COR-L47 (cell line): ENCODE measurements at regions not wholly inside any gene's neighbourhood (a gene's known extent, or its start where the extent isn't known, plus 50 kb on each side); places are given as distances from the start of the nearest gene placed in this dataset.
"Not testable (repeated sequence)": the region's sequence is repeated elsewhere in the genome, so short reads cannot be mapped to it uniquely, and the experiment has no call there.

Experiments used
- DNase-seq: peaks from one replicate; lab custom pipeline; 2025; lab: John Stamatoyannopoulos, UW

DNA sequence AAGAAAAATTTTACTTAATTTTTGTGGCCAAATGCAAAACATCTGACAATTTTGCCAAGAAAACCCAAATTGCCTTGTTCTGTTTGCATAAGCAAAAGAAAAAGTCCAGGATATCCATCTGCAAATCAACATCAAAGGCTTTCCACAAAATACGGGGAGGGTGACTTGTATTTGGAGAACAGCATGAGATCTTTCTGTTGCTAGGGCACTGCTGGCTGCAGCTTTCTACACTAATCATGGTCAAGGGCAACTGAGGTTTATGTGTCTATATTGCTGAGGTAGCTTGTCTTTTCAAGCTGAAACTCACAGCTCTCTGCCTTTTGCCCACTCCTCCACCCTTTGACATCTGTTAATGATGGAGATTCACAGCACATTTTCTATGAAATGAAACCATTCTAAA lies 389.1 kb downstream of the NKX6-1 start:
- no peak for DNase-seq

DNA sequence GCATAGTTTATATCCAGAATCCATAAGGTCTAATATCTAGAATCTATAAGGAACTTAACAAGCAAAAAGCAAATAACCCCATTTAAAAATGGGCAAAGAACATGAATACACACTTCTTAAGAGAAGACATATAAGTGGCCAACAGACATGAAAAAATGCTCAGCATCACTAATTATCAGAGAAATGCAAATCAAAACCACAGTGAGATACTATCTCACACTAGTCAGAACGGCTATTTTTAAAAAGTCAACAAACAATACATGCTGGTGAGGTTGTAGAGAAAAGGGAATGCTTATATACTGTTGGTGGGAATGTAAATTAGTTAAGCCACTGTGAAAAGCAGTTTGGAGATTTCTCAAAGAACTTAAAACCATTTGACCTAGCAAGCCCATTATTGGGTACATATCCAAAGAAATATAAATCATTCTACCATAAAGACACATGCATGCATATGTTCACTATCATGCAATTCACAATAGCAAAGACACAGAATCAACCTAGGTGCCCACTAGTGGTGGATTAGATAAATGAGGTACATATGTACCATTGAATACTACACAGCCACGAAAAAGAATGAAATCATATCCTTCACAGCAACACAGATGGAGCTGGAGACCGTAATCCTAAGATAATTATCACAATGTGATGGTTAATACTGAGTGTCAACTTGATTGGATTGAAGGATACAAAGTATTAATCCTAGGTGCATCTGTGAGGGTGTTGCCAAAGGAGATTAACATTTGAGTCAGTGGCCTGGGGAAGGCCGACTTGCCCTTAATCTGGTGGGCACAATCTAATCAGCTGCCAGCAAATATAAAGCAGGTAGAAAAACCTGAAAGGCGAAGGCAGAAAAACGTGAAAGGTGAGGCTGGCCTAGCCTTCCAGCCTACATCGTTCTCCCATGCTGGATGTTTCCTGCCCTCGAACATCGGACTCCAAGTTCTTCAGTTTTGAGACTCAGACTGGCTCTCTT lies 397.2 kb downstream of the NKX6-1 start:
- DNase-seq: not testable (repeated sequence)

- no peak for DNase-seq
Observed at GRCh38 chr4:84100071-84100470, 399.0 kb downstream of the NKX6-1 start.

DNA sequence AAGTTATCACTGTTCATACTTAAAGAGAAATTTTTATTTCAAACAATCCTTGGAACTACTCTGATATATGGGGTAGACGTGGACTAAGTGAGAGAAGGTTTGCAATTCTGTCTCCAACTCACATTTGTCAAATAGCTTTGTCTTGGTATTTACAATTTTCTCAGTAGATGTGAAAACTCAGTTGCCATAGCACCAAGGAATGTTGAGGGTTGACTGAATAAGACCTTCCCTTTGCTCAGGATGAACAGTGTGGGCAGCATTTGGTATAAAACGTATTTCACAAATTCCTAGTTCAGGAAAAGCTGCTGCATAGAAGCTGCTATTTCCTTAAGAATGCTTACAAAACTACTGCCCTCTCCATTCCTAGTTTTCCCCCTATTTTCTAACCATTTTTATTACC lies 399.5 kb downstream of the NKX6-1 start:
- no peak for DNase-seq

DNA sequence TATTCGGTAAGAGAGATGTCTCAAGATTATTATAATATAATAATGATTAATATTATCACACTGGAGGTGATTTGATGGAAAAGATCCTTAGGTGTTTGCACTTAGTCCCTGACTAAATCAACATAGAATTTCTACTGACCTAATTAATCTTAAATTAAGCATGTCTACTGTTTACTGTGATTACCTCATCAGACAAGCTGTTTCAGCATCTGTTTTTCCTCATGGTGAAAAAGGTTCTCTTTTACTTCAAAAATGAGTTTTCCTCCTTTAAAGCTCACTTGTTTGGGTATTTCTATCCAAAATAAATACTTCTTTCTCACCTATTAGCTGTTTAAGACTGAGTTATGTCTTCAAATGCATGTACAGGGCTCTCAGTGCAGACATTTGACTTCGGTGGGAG lies 407.8 kb downstream of the NKX6-1 start:
- no peak for DNase-seq

GRCh38 chr4:84089652-84090437 lies 409.2 kb downstream of the NKX6-1 start:
- DNase-seq: no peak

GRCh38 chr4:84085986-84086385 lies 413.1 kb downstream of the NKX6-1 start:
- DNase-seq: no peak

GRCh38 chr4:84070289-84070688 lies 428.8 kb downstream of the NKX6-1 start:
- DNase-seq: no peak

GRCh38 chr4:84063619-84064018 lies 435.5 kb downstream of the NKX6-1 start:
- DNase-seq: no peak

DNA sequence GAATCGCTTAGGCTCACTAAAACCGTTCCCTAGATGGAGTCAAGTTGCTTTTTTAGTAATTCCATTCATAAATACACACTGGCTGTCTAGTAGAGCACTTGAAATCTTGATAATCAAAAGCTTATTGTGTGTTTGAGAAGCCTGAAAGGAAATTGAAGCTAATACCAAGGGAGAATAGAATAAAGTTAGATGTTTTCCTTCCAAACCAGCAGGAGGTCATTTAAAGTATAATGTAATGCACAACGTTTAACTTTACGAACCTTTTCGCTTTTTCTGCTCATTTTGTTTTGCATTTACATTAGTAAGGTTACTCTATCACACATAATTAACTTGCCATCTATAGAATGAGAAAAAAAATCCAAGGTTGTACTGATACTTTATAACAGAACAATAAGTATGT lies 440.9 kb downstream of the NKX6-1 start:
- no peak for DNase-seq

DNA sequence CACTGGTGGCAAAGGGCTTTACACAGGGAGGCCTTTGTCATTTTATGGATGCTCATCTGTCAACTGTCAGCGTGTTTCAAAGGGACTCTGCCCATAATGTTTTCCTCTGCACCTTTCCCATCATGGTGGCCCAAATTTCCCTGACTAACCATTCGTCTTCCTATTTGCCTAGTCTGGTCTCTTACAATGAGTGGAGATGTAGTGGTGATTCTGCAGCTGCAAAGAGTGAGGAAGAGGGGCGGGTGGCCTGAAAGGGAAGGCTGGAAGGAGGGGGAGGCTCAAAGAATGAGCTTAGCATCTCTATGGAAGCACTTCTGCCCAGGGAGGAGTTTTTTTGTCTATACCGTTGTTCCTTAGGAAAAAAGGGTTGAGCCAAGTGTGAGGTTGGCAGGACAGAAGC lies 447.5 kb downstream of the NKX6-1 start:
- DNase-seq: no peak

DNA sequence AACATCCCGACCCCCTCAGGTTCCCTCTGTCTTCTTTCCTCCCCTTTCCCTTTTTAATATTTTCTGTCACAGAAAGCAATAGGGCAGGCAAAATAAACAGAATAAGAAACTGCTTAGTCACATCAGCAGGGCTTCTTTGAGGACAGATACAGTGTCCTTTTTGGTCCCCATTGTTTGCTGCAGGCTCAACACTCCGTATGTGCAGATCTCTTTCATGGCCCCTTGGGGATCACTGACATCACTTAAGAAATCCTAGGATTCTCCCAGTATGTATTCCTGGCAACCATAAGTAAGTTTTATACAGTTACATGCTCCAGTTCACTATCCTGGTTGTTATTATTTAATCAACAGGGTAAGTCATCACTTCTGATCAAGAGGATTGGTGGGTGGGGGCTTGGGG lies 448.0 kb downstream of the NKX6-1 start:
- DNase-seq: no peak

DNA sequence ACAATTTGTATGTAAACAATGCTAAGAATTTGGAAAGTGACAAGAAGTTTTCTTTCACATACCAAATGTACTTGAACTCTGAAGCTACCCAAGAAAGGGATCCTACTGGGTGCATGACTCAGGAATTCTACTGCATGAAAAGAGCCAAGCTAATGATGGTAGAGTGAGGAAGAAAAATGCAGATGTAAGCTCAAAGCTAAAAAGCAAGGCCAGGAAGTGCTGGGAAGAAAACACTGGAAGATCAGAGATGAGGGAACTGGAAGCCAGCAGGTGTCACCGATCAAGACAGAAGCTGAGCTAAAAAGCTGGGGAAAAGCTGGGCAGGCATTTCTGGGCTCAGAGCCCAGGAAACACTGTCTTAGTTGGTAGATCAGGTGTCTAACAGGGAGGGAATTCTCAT lies 449.1 kb downstream of the NKX6-1 start:
- no peak for DNase-seq

DNA sequence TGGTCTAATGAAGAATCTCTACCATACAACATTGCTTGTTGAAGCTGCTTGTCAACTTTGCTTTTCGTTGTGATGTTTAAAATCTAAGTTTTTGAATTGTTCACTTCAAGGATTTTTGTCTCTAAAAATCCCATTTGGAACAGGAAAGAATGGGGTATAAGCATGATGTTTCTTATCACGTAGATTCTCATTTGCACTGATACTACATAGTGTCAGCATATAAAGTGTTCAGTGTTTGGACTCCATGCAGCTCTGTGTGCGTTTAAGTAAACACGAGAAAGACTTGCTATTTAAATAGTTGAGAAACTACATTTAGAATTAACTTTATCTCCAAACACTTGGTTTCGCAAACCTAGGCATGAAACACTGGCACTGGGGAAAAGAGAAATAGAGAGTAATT lies 452.5 kb downstream of the NKX6-1 start:
- no peak for DNase-seq

GRCh38 chr4:84041426-84041825 lies 457.7 kb downstream of the NKX6-1 start:
- no peak for DNase-seq

- no peak for DNase-seq
Observed at GRCh38 chr4:84035568-84035967, 463.5 kb downstream of the NKX6-1 start.

GRCh38 chr4:84032372-84032771 lies 466.7 kb downstream of the NKX6-1 start:
- no peak for DNase-seq

DNA sequence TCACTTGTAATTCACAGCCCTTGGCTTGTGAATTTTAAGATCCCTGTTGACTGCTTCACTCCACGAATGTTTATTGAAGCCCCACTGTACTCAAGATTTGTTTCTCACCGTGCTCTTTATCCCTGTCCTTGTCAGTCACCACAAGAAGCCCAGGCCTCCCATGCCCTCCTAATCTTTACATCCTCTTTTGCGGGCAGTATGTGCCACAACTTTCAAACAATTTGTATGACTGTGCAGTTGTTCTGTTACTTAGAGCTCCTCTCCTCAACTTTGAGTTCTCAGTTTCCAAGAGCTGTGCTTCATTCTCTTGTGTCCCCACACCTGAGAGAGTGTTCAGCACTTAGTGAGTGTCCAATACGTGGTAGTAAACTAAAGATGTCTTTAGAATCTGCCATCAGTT lies 467.7 kb downstream of the NKX6-1 start:
- DNase-seq: no peak

GRCh38 chr4:84028340-84028739 lies 470.8 kb downstream of the NKX6-1 start:
- DNase-seq: no peak

- DNase-seq: no peak
Observed at GRCh38 chr4:84024405-84024804, 474.7 kb downstream of the NKX6-1 start.

GRCh38 chr4:84022564-84022963 lies 476.5 kb downstream of the NKX6-1 start:
- no peak for DNase-seq

DNA sequence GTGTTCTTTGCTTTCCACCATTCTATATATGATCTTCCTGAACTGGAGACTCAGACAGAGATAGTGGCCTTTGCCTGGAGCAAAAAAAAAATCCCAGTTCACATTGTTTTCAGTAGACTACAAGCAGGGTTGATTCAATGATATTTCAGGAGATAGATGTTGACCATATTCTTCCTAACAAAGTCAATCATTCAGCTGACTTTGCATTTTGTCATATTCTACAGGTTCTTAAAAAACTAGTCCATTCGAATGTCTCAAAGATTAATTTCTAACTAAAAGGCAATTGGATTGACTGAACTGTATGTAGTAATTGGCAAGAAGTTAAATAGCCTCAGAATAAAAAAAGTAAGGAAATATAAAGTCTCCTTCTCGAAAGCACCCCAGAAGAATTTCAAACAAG lies 479.5 kb downstream of the NKX6-1 start:
- no peak for DNase-seq

DNA sequence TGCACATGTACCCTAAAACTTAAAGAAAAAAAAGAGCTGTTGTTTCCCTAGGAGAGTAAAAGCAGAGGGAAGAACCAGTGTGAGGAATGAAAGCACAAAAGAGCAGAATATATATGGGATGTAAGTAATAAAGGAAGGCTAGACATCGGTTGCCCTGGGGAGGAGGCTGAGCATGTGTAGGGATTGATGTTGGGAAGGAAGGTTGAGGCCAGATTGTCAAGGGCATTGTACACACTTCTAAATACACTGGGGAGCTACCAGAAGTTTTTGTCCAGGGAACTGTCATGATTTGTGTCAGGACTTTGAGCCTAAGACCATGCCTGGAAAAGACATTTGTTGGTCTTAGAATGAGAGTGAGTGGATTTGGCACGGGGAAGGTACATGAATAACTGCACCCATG lies 467.1 kb downstream of the GPAT3 start:
- no peak for DNase-seq
